ENCODE measurements at regions not wholly inside any gene's neighbourhood (a gene's known extent, or its start where the extent isn't known, plus 50 kb on each side); places are given as distances from the start of the nearest gene placed in this dataset.

GRCh38 chr11:56909563-56909962 is 79.2 kb upstream of the OR5AK2 start:
- TF ChIP-seq EZH2phosphoT487 (IDR thresholded peaks at IDR 0.05; ENCODE audit: low read depth, severe bottlenecking, unreplicated experiment): no peak
- no peak for TF ChIP-seq CTCF (IDR thresholded peaks at IDR 0.05; ENCODE audit: poor library complexity)

Data from hepatocyte (in vitro differentiated cells).